Suprapubic skin (tissue), 4 donors: ENCODE measurements at regions not wholly inside any gene's neighbourhood (a gene's known extent, or its start where the extent isn't known, plus 50 kb on each side); places are given as distances from the start of the nearest gene placed in this dataset.

ENCODE experiments used
- CTCF ChIP-seq, 2 donors: fragments of 200-600 bp in 1 of 2; fragments of 450-650 bp in 1 of 2; sonication (generic) in 1 of 2; IDR thresholded peaks; one replicate each; pipeline ENCODE4 v1.5.1; 2016 to 2019; ENCODE audit warnings: antibody characterized with exemption in 2 of 2, mild to moderate bottlenecking in 1 of 2, moderate library complexity in 1 of 2
- EP300 ChIP-seq: sonication (generic); formaldehyde crosslinking; IDR thresholded peaks from one replicate; pipeline ENCODE4 v1.6.1; 2017; ENCODE audit warnings: antibody characterized with exemption
- POLR2A ChIP-seq, 2 donors: fragments of 450-650 bp; IDR thresholded peaks; one replicate each; pipeline ENCODE4 v1.6.1; 2017; ENCODE audit warnings: antibody characterized with exemption in 2 of 2, mild to moderate bottlenecking in 2 of 2, moderate library complexity in 2 of 2
- POLR2AphosphoS5 ChIP-seq, 3 donors: sonication (generic); formaldehyde crosslinking; IDR thresholded peaks; one replicate each; pipeline ENCODE4 v1.6.1; 2017; ENCODE audit warnings: antibody characterized with exemption in 3 of 3

- TF ChIP-seq CTCF (IDR thresholded peaks at IDR 0.05) (no peak), POLR2A (IDR thresholded peaks at IDR 0.05) (no peak), EP300 (no peak), POLR2AphosphoS5 (IDR thresholded peaks at IDR 0.05) (no peak)
These were observed 123.7 kb downstream of the UBE2U start for GRCh38 chr1:64327119-64327518.
